H1 (cell line): ENCODE measurements at regions not wholly inside any gene's neighbourhood (a gene's known extent, or its start where the extent isn't known, plus 50 kb on each side); places are given as distances from the start of the nearest gene placed in this dataset.

ENCODE experiments used
- ATF3 ChIP-seq: IDR thresholded peaks from 2 replicates; pipeline ENCODE4 v1.6.1; 2011; ENCODE audit warnings: low read depth, mild to moderate bottlenecking, low read length; ENCODE audit not compliant: insufficient read depth
- CREB1 ChIP-seq: IDR thresholded peaks from 2 replicates; pipeline ENCODE4 v1.6.1; 2012; ENCODE audit warnings: inconsistent platforms
- JUN ChIP-seq: IDR thresholded peaks from 2 replicates; pipeline ENCODE4 v1.6.1; 2011; ENCODE audit warnings: low read depth, mild to moderate bottlenecking, improper control_type of control experiment, low read length
- JUND ChIP-seq: IDR thresholded peaks from 2 replicates; pipeline ENCODE4 v1.6.1; 2011; ENCODE audit warnings: mild to moderate bottlenecking, improper control_type of control experiment, low read length
- NANOG ChIP-seq: IDR thresholded peaks from 2 replicates; pipeline ENCODE4 v1.6.1; 2011; ENCODE audit warnings: low read length, low read depth, mild to moderate bottlenecking, inconsistent platforms; ENCODE audit not compliant: insufficient read depth, poor library complexity, severe bottlenecking
- POLR2A ChIP-seq, 2 experiments: IDR thresholded peaks; 1 replicate in 1 of 2; 2 replicates in 1 of 2; pipeline ENCODE4 v1.6.1; 2011; ENCODE audit warnings: low read depth in 2 of 2, low read length in 2 of 2, mild to moderate bottlenecking in 2 of 2; ENCODE audit errors: control extremely low read depth in 1 of 2
- POLR2AphosphoS5 ChIP-seq: IDR thresholded peaks from 2 replicates; pipeline ENCODE4 v1.6.1; 2011; ENCODE audit warnings: low read depth, low read length
- POU5F1 ChIP-seq: IDR thresholded peaks from 2 replicates; pipeline ENCODE4 v1.6.1; 2011; ENCODE audit warnings: low read depth, mild to moderate bottlenecking, low read length, moderate library complexity
- SIN3A ChIP-seq, 2 experiments: IDR thresholded peaks in 1 of 2; conservative IDR thresholded peaks in 1 of 2; 2 replicates each; pipeline ENCODE4 v1.6.1; 2011 to 2012; ENCODE audit warnings: low read length in 2 of 2, improper control_type of control experiment in 1 of 2, low read depth in 1 of 2, mild to moderate bottlenecking in 1 of 2
- TF ChIP-seq, protein P1 (sequence below), 3 experiments: IDR thresholded peaks; 1 replicate in 2 of 3; 2 replicates in 1 of 3; pipeline versions ENCODE4 v1.5.1 to v1.6.1; 2011; ENCODE audit warnings: low read length in 3 of 3, mild to moderate bottlenecking in 3 of 3, inconsistent platforms in 2 of 3, low read depth in 1 of 3, moderate library complexity in 1 of 3; ENCODE audit not compliant: insufficient read depth in 1 of 3; ENCODE audit errors: control extremely low read depth in 1 of 3
- TF ChIP-seq, protein P2 (sequence below): IDR thresholded peaks from 2 replicates; pipeline ENCODE4 v1.6.1; 2011; ENCODE audit warnings: low read length, improper control_type of control experiment
- TF ChIP-seq, protein P3 (sequence below): IDR thresholded peaks from 2 replicates; pipeline ENCODE4 v1.6.1; 2012; ENCODE audit warnings: inconsistent platforms

- TF ChIP-seq POLR2A (IDR thresholded peaks at IDR 0.05; ENCODE audit: control extremely low read depth in 1 of 2, low read depth in 2 of 2, low read length in 2 of 2) = no peak
- no peak for TF ChIP-seq SIN3A (conservative IDR thresholded peaks at IDR 0.05 in 1 of 2, IDR thresholded peaks at IDR 0.05 in 1 of 2; ENCODE audit: low read depth in 1 of 2, low read length in 2 of 2)
- no peak for TF ChIP-seq CREB1
- TF ChIP-seq POU5F1 = no peak
- TF ChIP-seq, protein P1, sequence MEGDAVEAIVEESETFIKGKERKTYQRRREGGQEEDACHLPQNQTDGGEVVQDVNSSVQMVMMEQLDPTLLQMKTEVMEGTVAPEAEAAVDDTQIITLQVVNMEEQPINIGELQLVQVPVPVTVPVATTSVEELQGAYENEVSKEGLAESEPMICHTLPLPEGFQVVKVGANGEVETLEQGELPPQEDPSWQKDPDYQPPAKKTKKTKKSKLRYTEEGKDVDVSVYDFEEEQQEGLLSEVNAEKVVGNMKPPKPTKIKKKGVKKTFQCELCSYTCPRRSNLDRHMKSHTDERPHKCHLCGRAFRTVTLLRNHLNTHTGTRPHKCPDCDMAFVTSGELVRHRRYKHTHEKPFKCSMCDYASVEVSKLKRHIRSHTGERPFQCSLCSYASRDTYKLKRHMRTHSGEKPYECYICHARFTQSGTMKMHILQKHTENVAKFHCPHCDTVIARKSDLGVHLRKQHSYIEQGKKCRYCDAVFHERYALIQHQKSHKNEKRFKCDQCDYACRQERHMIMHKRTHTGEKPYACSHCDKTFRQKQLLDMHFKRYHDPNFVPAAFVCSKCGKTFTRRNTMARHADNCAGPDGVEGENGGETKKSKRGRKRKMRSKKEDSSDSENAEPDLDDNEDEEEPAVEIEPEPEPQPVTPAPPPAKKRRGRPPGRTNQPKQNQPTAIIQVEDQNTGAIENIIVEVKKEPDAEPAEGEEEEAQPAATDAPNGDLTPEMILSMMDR (IDR thresholded peaks at IDR 0.05; ENCODE audit: control extremely low read depth in 1 of 3, insufficient read depth in 1 of 3, low read depth in 1 of 3, low read length in 3 of 3) = no peak
- TF ChIP-seq, protein P2, sequence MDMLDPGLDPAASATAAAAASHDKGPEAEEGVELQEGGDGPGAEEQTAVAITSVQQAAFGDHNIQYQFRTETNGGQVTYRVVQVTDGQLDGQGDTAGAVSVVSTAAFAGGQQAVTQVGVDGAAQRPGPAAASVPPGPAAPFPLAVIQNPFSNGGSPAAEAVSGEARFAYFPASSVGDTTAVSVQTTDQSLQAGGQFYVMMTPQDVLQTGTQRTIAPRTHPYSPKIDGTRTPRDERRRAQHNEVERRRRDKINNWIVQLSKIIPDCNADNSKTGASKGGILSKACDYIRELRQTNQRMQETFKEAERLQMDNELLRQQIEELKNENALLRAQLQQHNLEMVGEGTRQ = no peak
- no peak for TF ChIP-seq JUN
- no peak for TF ChIP-seq JUND
- TF ChIP-seq NANOG = no peak
- TF ChIP-seq, protein P3, sequence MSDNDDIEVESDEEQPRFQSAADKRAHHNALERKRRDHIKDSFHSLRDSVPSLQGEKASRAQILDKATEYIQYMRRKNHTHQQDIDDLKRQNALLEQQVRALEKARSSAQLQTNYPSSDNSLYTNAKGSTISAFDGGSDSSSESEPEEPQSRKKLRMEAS = no peak
- no peak for TF ChIP-seq POLR2AphosphoS5
- no peak for TF ChIP-seq ATF3
These were observed 199.6 kb downstream of the NXPE2 start for GRCh38 chr11:114877976-114878375.
